Fibroblast of lung (primary cell): ENCODE measurements at regions not wholly inside any gene's neighbourhood (a gene's known extent, or its start where the extent isn't known, plus 50 kb on each side); places are given as distances from the start of the nearest gene placed in this dataset.
"Not testable (repeated sequence)": the region's sequence is repeated elsewhere in the genome, so short reads cannot be mapped to it uniquely, and the experiment has no call there.

Experiments
- DNase-seq, 2 donors: peaks; one replicate each; pipeline versions ENCODE4 v3.0.0 to v3.0.0-alpha.2; 2010; ENCODE audit warnings: low read depth in 2 of 2
- H2AFZ ChIP-seq: 2 replicates; pipeline ENCODE4 v1.5.1; 2012; ENCODE audit warnings: low read length, control low read depth, inconsistent platforms
- H3K27ac ChIP-seq: 2 replicates; pipeline ENCODE4 v1.5.1; 2011; ENCODE audit warnings: low read length, control low read depth; ENCODE audit not compliant: insufficient read depth
- H3K27me3 ChIP-seq: 2 replicates; pipeline ENCODE4 v1.5.1; 2011; ENCODE audit warnings: mild to moderate bottlenecking, low read length; ENCODE audit not compliant: control insufficient read depth, insufficient read depth
- H3K36me3 ChIP-seq: 2 replicates; pipeline ENCODE4 v1.5.1; 2011; ENCODE audit warnings: low read length; ENCODE audit not compliant: control insufficient read depth, insufficient read depth
- H3K4me1 ChIP-seq: 2 replicates; pipeline ENCODE4 v1.5.1; 2011; ENCODE audit warnings: low read length; ENCODE audit not compliant: control insufficient read depth, insufficient read depth; ENCODE audit errors: extremely low read depth
- H3K4me2 ChIP-seq: 2 replicates; pipeline ENCODE4 v1.5.1; 2011; ENCODE audit warnings: low read length, control low read depth; ENCODE audit not compliant: insufficient read depth; ENCODE audit errors: extremely low read depth
- H3K4me3 ChIP-seq, 4 experiments: fragments of 200-600 bp in 1 of 4; sonication (generic) in 1 of 4; replicated peaks in 1 of 4; 2 replicates each; pipeline ENCODE4 v1.5.1; 2011 to 2016; ENCODE audit warnings: low read length in 4 of 4, low read depth in 3 of 4, mild to moderate bottlenecking in 3 of 4, control low read depth in 2 of 4, inconsistent platforms in 1 of 4, mixed read lengths in 1 of 4; ENCODE audit not compliant: insufficient read depth in 1 of 4; ENCODE audit errors: control extremely low read depth in 1 of 4
- H3K79me2 ChIP-seq: 2 replicates; pipeline ENCODE4 v1.5.1; 2012; ENCODE audit warnings: mild to moderate bottlenecking, low read length, inconsistent platforms; ENCODE audit not compliant: control insufficient read depth, insufficient read depth
- H3K9ac ChIP-seq: 2 replicates; pipeline ENCODE4 v1.5.1; 2011; ENCODE audit warnings: mild to moderate bottlenecking, low read length, control low read depth; ENCODE audit not compliant: insufficient read depth
- H3K9me3 ChIP-seq: 2 replicates; pipeline ENCODE4 v1.5.1; 2012; ENCODE audit warnings: low read depth, low read length; ENCODE audit not compliant: control insufficient read depth, insufficient read depth
- H4K20me1 ChIP-seq: 2 replicates; pipeline ENCODE4 v1.5.1; 2011; ENCODE audit warnings: low read length; ENCODE audit not compliant: control insufficient read depth, insufficient read depth; ENCODE audit errors: extremely low read depth
- CTCF ChIP-seq, 2 donors: IDR thresholded peaks in 1 of 2; conservative IDR thresholded peaks in 1 of 2; 1 replicate in 1 of 2; 2 replicates in 1 of 2; pipeline ENCODE4 v1.5.1; 2011 to 2012; ENCODE audit warnings: low read length in 2 of 2, control low read depth in 1 of 2, inconsistent platforms in 1 of 2, low read depth in 1 of 2, mild to moderate bottlenecking in 1 of 2
- EZH2 ChIP-seq: IDR thresholded peaks from 2 replicates; pipeline ENCODE4 v1.5.1; 2012; ENCODE audit warnings: low read length, control low read depth, mild to moderate bottlenecking; ENCODE audit errors: missing control alignments

- no peak overlapping the region for H3K4me3 ChIP-seq
- no peaks in the 10 kb centered on the region for H3K36me3 ChIP-seq
- no peaks in the 10 kb centered on the region for H3K4me1 ChIP-seq
- no peak overlapping the region for H3K9ac ChIP-seq
- H2AFZ ChIP-seq: no peak overlapping the region
- H3K27ac ChIP-seq: no peak overlapping the region
- H3K9me3 ChIP-seq: no peaks in the 10 kb centered on the region
- H3K79me2 ChIP-seq: no peaks in the 10 kb centered on the region
- H3K4me2 ChIP-seq: no peak overlapping the region
- no peak for TF ChIP-seq CTCF (conservative IDR thresholded peaks at IDR 0.05 in 1 of 2, IDR thresholded peaks at IDR 0.05 in 1 of 2; ENCODE audit: low read depth in 1 of 2, low read length in 2 of 2)
- TF ChIP-seq EZH2: no peak
- H4K20me1 ChIP-seq: no peaks in the 10 kb centered on the region
- no peak for DNase-seq
- H3K27me3 ChIP-seq: peaks cover 20% of the 10 kb centered on the region
Measured at GRCh38 chr15:38638126-38638525, 73.5 kb upstream of the RASGRP1 start.

GRCh38 chr15:38638811-38639210 lies 74.2 kb upstream of the RASGRP1 start:
- DNase-seq: no peak
- H3K36me3 ChIP-seq: no peaks in the 10 kb centered on the region
- no peak overlapping the region for H3K9ac ChIP-seq
- H3K4me3 ChIP-seq: no peak overlapping the region
- peaks cover 20% of the 10 kb centered on the region for H3K27me3 ChIP-seq
- H3K4me1 ChIP-seq: no peaks in the 10 kb centered on the region
- H3K79me2 ChIP-seq: no peaks in the 10 kb centered on the region
- no peaks in the 10 kb centered on the region for H4K20me1 ChIP-seq
- no peak overlapping the region for H3K27ac ChIP-seq
- no peak overlapping the region for H3K4me2 ChIP-seq
- no peak overlapping the region for H2AFZ ChIP-seq
- TF ChIP-seq EZH2 (no peak), CTCF (conservative IDR thresholded peaks at IDR 0.05 in 1 of 2, IDR thresholded peaks at IDR 0.05 in 1 of 2; ENCODE audit: low read depth in 1 of 2, low read length in 2 of 2) (no peak)
- no peaks in the 10 kb centered on the region for H3K9me3 ChIP-seq

- Histone ChIP-seq H3K9me3 (no peaks in the 10 kb centered on the region), H3K4me2 (no peak overlapping the region), H2AFZ (no peak overlapping the region), H3K4me3 (no peak overlapping the region), H3K36me3 (no peaks in the 10 kb centered on the region), H3K4me1 (no peaks in the 10 kb centered on the region), H4K20me1 (no peaks in the 10 kb centered on the region), H3K9ac (no peak overlapping the region), H3K27ac (no peak overlapping the region), H3K27me3 (peaks cover 15% of the 10 kb centered on the region), H3K79me2 (no peaks in the 10 kb centered on the region)
- no peak for DNase-seq
- TF ChIP-seq EZH2 (no peak), CTCF (conservative IDR thresholded peaks at IDR 0.05 in 1 of 2, IDR thresholded peaks at IDR 0.05 in 1 of 2; ENCODE audit: low read depth in 1 of 2, low read length in 2 of 2) (no peak)
Measured at GRCh38 chr15:38642689-38643270, 78.2 kb upstream of the RASGRP1 start.

DNA sequence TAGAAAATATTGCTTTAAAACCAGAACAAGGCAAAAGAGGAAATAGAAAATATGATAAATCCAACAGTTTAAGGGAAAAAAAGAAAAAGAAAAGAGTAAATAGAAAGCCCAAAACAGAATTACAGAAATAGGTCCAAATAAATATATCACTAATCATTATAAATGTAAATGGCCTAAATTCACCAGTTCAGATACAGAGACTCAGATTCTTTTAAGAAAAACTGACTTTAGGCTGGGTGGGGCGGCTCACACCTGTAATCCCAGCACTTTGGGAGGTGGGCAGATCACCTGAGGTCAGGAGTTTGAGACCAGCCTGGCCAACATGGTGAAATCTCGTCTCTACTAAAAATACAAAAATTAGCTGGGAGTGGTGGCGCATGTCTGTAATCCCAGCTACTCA lies 79.7 kb upstream of the RASGRP1 start:
- not testable (repeated sequence) for H3K4me3 ChIP-seq, H3K9ac ChIP-seq, H4K20me1 ChIP-seq, H2AFZ ChIP-seq, H3K36me3 ChIP-seq, H3K79me2 ChIP-seq, H3K4me2 ChIP-seq, H3K27ac ChIP-seq, H3K9me3 ChIP-seq, DNase-seq, H3K4me1 ChIP-seq
- peaks cover 13% of the 10 kb centered on the region for H3K27me3 ChIP-seq
